ENCODE measurements at regions not wholly inside any gene's neighbourhood (a gene's known extent, or its start where the extent isn't known, plus 50 kb on each side); places are given as distances from the start of the nearest gene placed in this dataset.

DNA sequence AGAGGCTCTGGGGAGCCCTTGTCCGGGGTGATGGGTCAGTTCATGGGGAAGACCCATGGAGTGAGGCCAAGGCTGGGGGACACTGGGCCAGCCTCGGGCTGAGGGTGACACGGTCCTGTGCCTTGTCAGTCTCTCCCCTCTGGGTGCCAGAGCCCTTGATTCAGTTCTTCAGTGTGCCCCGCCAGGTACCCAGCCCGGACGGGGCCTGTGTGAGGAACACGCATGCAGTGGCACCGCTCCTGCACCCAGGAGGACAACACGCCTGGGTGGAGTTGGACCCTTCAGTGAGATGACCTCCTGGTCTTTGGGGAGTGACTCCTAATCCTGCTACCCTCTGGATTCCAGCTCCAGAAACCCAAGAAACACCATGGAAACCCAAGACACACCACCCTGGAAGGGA, 264.4 kb downstream of the LOXHD1 start:
- Histone ChIP-seq H3K4me2 (ENCODE audit: low read length) (no peak overlapping the region), H3K79me2 (ENCODE audit: insufficient read depth, low read length) (no peaks in the 10 kb centered on the region), H3K36me3 (ENCODE audit: control insufficient read depth in 1 of 2, insufficient read depth in 2 of 2, low read length in 2 of 2) (no peaks in the 10 kb centered on the region), H3K9me3 (ENCODE audit: control insufficient read depth in 1 of 2, insufficient read depth in 1 of 2, low read depth in 1 of 2, low read length in 2 of 2) (no peaks in the 10 kb centered on the region), H3K27ac (ENCODE audit: low read depth, low read length) (no peak overlapping the region), H3K9ac (ENCODE audit: low read length) (no peak overlapping the region), H4K20me1 (ENCODE audit: insufficient read depth) (no peaks in the 10 kb centered on the region), H3K9me2 (ENCODE audit: insufficient read depth) (no peaks in the 10 kb centered on the region), H2AFZ (ENCODE audit: low read depth, low read length, poor library complexity, severe bottlenecking) (no peak overlapping the region), H3K27me3 (ENCODE audit: insufficient read depth, low read length) (no peaks in the 10 kb centered on the region), H3K4me3 (replicated peaks in 1 of 2; ENCODE audit: low read depth in 1 of 2, low read length in 2 of 2) (no peak overlapping the region), H3K4me1 (ENCODE audit: control insufficient read depth in 1 of 2, insufficient read depth in 2 of 2, low read length in 2 of 2) (no peaks in the 10 kb centered on the region)
- RAD21 ChIA-PET (ENCODE audit: low non-redundant PET in 1 of 2, low total read pairs in 2 of 2, uncharacterized antibody in 2 of 2, unreplicated experiment in 2 of 2), result no interaction called here
- TF ChIP-seq EGR1 (IDR thresholded peaks at IDR 0.05; ENCODE audit: low read depth) (no peak), RAD21 (IDR thresholded peaks at IDR 0.05; ENCODE audit: low read depth) (no peak), EZH2 (IDR thresholded peaks at IDR 0.05) (no peak), SRF (IDR thresholded peaks at IDR 0.05; ENCODE audit: low read depth) (no peak), EZH2phosphoT487 (IDR thresholded peaks at IDR 0.05; ENCODE audit: borderline replicate concordance) (no peak), CBX3 (IDR thresholded peaks at IDR 0.05; ENCODE audit: low read depth) (no peak), CEBPB (IDR thresholded peaks at IDR 0.05; ENCODE audit: low read depth) (no peak), ZNF274 (IDR thresholded peaks at IDR 0.05; ENCODE audit: low read depth, low read length) (no peak)
- TF ChIP-seq, protein P1, sequence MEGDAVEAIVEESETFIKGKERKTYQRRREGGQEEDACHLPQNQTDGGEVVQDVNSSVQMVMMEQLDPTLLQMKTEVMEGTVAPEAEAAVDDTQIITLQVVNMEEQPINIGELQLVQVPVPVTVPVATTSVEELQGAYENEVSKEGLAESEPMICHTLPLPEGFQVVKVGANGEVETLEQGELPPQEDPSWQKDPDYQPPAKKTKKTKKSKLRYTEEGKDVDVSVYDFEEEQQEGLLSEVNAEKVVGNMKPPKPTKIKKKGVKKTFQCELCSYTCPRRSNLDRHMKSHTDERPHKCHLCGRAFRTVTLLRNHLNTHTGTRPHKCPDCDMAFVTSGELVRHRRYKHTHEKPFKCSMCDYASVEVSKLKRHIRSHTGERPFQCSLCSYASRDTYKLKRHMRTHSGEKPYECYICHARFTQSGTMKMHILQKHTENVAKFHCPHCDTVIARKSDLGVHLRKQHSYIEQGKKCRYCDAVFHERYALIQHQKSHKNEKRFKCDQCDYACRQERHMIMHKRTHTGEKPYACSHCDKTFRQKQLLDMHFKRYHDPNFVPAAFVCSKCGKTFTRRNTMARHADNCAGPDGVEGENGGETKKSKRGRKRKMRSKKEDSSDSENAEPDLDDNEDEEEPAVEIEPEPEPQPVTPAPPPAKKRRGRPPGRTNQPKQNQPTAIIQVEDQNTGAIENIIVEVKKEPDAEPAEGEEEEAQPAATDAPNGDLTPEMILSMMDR (IDR thresholded peaks at IDR 0.05 in 2 of 3, conservative IDR thresholded peaks at IDR 0.05 in 1 of 3; ENCODE audit: borderline replicate concordance in 1 of 3, insufficient read depth in 1 of 3, low read depth in 2 of 3, low read length in 2 of 3), result no peak
- TF ChIP-seq, protein P2, sequence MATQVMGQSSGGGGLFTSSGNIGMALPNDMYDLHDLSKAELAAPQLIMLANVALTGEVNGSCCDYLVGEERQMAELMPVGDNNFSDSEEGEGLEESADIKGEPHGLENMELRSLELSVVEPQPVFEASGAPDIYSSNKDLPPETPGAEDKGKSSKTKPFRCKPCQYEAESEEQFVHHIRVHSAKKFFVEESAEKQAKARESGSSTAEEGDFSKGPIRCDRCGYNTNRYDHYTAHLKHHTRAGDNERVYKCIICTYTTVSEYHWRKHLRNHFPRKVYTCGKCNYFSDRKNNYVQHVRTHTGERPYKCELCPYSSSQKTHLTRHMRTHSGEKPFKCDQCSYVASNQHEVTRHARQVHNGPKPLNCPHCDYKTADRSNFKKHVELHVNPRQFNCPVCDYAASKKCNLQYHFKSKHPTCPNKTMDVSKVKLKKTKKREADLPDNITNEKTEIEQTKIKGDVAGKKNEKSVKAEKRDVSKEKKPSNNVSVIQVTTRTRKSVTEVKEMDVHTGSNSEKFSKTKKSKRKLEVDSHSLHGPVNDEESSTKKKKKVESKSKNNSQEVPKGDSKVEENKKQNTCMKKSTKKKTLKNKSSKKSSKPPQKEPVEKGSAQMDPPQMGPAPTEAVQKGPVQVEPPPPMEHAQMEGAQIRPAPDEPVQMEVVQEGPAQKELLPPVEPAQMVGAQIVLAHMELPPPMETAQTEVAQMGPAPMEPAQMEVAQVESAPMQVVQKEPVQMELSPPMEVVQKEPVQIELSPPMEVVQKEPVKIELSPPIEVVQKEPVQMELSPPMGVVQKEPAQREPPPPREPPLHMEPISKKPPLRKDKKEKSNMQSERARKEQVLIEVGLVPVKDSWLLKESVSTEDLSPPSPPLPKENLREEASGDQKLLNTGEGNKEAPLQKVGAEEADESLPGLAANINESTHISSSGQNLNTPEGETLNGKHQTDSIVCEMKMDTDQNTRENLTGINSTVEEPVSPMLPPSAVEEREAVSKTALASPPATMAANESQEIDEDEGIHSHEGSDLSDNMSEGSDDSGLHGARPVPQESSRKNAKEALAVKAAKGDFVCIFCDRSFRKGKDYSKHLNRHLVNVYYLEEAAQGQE (IDR thresholded peaks at IDR 0.05; ENCODE audit: low read depth), result no peak
- TF ChIP-seq, protein P3, sequence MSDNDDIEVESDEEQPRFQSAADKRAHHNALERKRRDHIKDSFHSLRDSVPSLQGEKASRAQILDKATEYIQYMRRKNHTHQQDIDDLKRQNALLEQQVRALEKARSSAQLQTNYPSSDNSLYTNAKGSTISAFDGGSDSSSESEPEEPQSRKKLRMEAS (IDR thresholded peaks at IDR 0.05), result no peak
- ATAC-seq (no peak), DNase-seq (ENCODE audit: low read depth, low spot score) (no peak)
- POLR2A ChIA-PET, result no interaction called here
- no TSS peak for BruUV-seq (replicated peaks)
- intact Hi-C loops (cut with micrococcal nuclease), result no loop called here
- CTCF ChIA-PET, result no interaction called here

Data from HCT116 (cell line).